ENCODE measurements at regions not wholly inside any gene's neighbourhood (a gene's known extent, or its start where the extent isn't known, plus 50 kb on each side); places are given as distances from the start of the nearest gene placed in this dataset.

- TF ChIP-seq, protein P1, sequence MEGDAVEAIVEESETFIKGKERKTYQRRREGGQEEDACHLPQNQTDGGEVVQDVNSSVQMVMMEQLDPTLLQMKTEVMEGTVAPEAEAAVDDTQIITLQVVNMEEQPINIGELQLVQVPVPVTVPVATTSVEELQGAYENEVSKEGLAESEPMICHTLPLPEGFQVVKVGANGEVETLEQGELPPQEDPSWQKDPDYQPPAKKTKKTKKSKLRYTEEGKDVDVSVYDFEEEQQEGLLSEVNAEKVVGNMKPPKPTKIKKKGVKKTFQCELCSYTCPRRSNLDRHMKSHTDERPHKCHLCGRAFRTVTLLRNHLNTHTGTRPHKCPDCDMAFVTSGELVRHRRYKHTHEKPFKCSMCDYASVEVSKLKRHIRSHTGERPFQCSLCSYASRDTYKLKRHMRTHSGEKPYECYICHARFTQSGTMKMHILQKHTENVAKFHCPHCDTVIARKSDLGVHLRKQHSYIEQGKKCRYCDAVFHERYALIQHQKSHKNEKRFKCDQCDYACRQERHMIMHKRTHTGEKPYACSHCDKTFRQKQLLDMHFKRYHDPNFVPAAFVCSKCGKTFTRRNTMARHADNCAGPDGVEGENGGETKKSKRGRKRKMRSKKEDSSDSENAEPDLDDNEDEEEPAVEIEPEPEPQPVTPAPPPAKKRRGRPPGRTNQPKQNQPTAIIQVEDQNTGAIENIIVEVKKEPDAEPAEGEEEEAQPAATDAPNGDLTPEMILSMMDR (IDR thresholded peaks at IDR 0.05) = no peak
- no peak for ATAC-seq (ENCODE audit: low FRiP score)
- no peak for DNase-seq (ENCODE audit: low spot score)
Measured at GRCh38 chr3:25037049-25037547, 391.0 kb upstream of the RARB start.

DNA sequence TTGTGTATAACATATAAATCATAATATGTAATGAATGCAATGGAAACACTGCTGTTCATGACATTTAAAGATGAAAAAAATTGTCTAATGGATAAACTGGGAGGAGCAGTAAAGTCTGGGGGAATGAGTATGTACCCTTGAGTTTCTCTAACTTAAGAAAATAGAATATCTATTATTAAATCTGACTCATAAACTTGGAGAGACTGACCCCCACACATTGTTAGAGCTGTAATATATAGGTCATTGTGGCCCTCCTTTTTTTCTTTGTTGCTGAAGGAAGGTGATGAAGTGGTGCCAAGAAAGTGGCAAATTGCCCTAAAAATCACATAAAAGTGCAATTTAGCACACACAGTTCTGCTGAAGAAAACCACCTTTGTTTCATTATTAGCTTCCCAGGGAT is 389.8 kb upstream of the RARB start:
- TF ChIP-seq, protein P1 (IDR thresholded peaks at IDR 0.05) = no peak
- no peak for ATAC-seq (ENCODE audit: low FRiP score)
- no peak for DNase-seq (ENCODE audit: low spot score)

- no peak for ATAC-seq (ENCODE audit: low FRiP score)
- TF ChIP-seq, protein P1 (IDR thresholded peaks at IDR 0.05) = no peak
- DNase-seq (ENCODE audit: low spot score) = no peak
Measured at GRCh38 chr3:25038922-25039321, 389.1 kb upstream of the RARB start.

GRCh38 chr3:25040748-25041147 is 387.3 kb upstream of the RARB start:
- DNase-seq (ENCODE audit: low spot score) (no peak), ATAC-seq (ENCODE audit: low FRiP score) (no peak)
- TF ChIP-seq, protein P1 (IDR thresholded peaks at IDR 0.05) = no peak

DNA sequence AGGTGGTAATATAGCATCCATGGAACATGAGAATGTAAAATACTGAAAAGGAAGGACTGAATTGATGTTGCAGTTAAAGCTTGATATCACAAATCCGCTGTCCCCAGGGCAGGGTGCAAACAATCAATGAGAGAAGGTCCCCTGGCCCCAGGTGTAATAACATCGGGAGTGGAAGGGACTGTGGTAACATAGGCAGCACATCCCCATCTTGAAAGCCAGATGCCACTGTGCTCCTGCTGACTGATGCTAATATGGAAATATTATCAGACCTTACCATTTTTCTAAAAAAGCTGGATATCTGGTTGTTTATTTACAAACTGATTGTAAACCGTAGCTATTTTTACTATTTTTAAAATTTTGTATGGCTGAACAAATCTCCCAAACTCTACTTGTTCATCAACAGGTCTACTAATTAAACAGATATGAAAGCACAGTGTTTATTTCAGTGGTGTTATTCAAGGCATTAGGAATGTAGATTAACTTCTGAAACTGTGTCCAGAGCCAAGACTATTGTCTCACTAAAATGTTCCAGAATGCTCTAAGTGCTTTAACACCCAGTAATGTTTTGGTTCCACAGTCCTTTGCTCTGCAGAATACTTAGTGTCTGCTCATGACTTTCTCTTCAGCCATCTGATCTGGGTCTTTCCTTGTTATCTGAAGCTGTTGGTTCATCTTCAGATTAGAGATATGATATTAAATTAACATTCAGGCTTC is 386.0 kb upstream of the RARB start:
- DNase-seq (ENCODE audit: low spot score) = no peak
- TF ChIP-seq, protein P1 (IDR thresholded peaks at IDR 0.05) = no peak
- no peak for ATAC-seq (ENCODE audit: low FRiP score)

DNA sequence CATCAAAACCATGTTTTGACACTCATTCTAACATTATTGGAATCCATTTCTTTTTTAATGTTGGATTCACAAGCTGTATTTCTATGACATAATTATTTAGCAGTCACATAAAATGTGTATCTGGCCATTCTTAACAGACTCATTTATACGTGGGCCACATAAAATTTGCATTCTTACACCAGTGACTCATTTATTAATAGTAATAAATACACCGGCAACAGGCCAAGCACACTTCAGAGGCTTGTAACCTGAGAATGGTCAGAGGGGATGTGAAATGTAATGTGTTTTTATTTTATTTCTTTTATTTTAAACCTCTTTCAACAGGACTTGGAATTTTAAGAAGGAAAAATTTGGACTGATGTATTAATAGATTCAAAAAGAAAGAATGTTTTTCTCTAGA is 384.9 kb upstream of the RARB start:
- TF ChIP-seq, protein P1 (IDR thresholded peaks at IDR 0.05) = no peak

GRCh38 chr3:25043749-25044148 is 384.3 kb upstream of the RARB start:
- TF ChIP-seq, protein P1 (IDR thresholded peaks at IDR 0.05) = no peak
- ATAC-seq (ENCODE audit: low FRiP score) (no peak), DNase-seq (ENCODE audit: low spot score) (no peak)

More for the DNA sequence above, 384.9 kb upstream of the RARB start:
- DNase-seq (ENCODE audit: low spot score) (no peak), ATAC-seq (ENCODE audit: low FRiP score) (no peak)

Measured in omental fat pad (tissue), 3 donors.